ENCODE measurements at regions not wholly inside any gene's neighbourhood (a gene's known extent, or its start where the extent isn't known, plus 50 kb on each side); places are given as distances from the start of the nearest gene placed in this dataset.

DNA sequence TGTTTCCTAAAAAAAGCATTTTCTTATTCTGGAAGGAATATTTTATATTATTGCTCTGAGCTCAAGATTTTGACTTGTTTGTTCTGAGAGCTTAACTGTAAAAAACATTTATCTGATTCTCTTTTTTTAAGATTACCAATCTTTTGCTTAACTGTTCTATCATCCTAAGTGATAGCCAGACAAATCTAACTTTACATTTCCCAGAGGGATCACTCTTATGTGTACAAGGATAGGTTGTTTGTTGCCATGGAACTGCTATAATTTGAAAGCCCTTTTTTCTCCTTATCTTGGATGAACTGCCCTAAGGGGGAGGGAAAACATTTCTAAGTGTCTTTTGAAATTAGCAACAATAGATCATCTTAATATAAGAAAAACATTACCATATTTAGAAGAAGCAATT lies 494.7 kb downstream of the TRAM1L1 start:
- Histone ChIP-seq H3K9ac (ENCODE audit: low read length) (no peak overlapping the region), H2AFZ (ENCODE audit: low read length) (no peak overlapping the region), H3K9me3 (replicated peaks; ENCODE audit: insufficient read depth, low read length) (no peaks in the 10 kb centered on the region), H3K36me3 (replicated peaks; ENCODE audit: insufficient read depth, low read length) (no peaks in the 10 kb centered on the region), H3K27me3 (replicated peaks; ENCODE audit: insufficient read depth, low read length) (no peaks in the 10 kb centered on the region), H3K9me2 (replicated peaks; ENCODE audit: insufficient read depth, low read length) (no peaks in the 10 kb centered on the region), H3F3A (ENCODE audit: insufficient read depth, low read length) (no peaks in the 10 kb centered on the region), H4K20me1 (ENCODE audit: insufficient read depth, low read length) (no peaks in the 10 kb centered on the region), H3K4me1 (ENCODE audit: low read length) (no peaks in the 10 kb centered on the region), H3K27ac (ENCODE audit: low read length) (no peak overlapping the region), H3K4me2 (ENCODE audit: low read depth, low read length) (no peak overlapping the region), H3K79me2 (ENCODE audit: low read length) (no peaks in the 10 kb centered on the region), H3K4me3 (ENCODE audit: low read length) (no peak overlapping the region)
- TF ChIP-seq, protein P1, sequence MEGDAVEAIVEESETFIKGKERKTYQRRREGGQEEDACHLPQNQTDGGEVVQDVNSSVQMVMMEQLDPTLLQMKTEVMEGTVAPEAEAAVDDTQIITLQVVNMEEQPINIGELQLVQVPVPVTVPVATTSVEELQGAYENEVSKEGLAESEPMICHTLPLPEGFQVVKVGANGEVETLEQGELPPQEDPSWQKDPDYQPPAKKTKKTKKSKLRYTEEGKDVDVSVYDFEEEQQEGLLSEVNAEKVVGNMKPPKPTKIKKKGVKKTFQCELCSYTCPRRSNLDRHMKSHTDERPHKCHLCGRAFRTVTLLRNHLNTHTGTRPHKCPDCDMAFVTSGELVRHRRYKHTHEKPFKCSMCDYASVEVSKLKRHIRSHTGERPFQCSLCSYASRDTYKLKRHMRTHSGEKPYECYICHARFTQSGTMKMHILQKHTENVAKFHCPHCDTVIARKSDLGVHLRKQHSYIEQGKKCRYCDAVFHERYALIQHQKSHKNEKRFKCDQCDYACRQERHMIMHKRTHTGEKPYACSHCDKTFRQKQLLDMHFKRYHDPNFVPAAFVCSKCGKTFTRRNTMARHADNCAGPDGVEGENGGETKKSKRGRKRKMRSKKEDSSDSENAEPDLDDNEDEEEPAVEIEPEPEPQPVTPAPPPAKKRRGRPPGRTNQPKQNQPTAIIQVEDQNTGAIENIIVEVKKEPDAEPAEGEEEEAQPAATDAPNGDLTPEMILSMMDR (IDR thresholded peaks at IDR 0.05; ENCODE audit: low read length): no peak
- no peak for TF ChIP-seq EZH2 (optimal IDR thresholded peaks at IDR 0.05; ENCODE audit: low read depth, low read length)
- no peak for TF ChIP-seq EZH2phosphoT487 (IDR thresholded peaks at IDR 0.05; ENCODE audit: low read length)
- DNase-seq: no peak

DNA sequence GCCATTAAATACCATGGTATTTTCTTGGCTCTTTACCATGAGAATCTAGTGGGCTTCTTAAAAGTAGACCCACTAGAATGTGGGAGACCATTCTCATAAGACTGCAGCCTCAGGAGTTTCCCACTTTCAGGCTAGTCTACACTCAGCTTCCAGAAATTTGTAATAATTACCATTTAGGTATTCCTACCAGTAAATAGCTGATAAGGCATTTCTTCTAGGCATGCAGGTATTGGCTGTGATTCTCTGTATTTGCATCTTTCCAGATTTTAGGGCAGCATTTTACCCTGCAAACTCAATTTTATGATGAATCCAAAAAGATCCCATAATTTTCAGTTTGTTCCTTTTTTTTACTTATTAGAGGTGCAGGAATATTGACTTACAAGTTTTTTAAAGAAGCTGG lies 496.6 kb downstream of the TRAM1L1 start:
- no peak for TF ChIP-seq EZH2phosphoT487 (IDR thresholded peaks at IDR 0.05; ENCODE audit: low read length)
- TF ChIP-seq EZH2 (optimal IDR thresholded peaks at IDR 0.05; ENCODE audit: low read depth, low read length): no peak
- TF ChIP-seq, protein P1 (IDR thresholded peaks at IDR 0.05; ENCODE audit: low read length): no peak
- H4K20me1 ChIP-seq (ENCODE audit: insufficient read depth, low read length): no peaks in the 10 kb centered on the region
- no peaks in the 10 kb centered on the region for H3K36me3 ChIP-seq (replicated peaks; ENCODE audit: insufficient read depth, low read length)
- no peak overlapping the region for H3K4me2 ChIP-seq (ENCODE audit: low read depth, low read length)
- no peak for DNase-seq
- H3F3A ChIP-seq (ENCODE audit: insufficient read depth, low read length): no peaks in the 10 kb centered on the region
- no peak overlapping the region for H3K4me3 ChIP-seq (ENCODE audit: low read length)
- H3K27me3 ChIP-seq (replicated peaks; ENCODE audit: insufficient read depth, low read length): no peaks in the 10 kb centered on the region
- no peak overlapping the region for H3K9ac ChIP-seq (ENCODE audit: low read length)
- no peak overlapping the region for H3K27ac ChIP-seq (ENCODE audit: low read length)
- no peaks in the 10 kb centered on the region for H3K4me1 ChIP-seq (ENCODE audit: low read length)
- H3K9me2 ChIP-seq (replicated peaks; ENCODE audit: insufficient read depth, low read length): no peaks in the 10 kb centered on the region
- H3K79me2 ChIP-seq (ENCODE audit: low read length): no peaks in the 10 kb centered on the region
- no peaks in the 10 kb centered on the region for H3K9me3 ChIP-seq (replicated peaks; ENCODE audit: insufficient read depth, low read length)
- H2AFZ ChIP-seq (ENCODE audit: low read length): no peak overlapping the region

DNA sequence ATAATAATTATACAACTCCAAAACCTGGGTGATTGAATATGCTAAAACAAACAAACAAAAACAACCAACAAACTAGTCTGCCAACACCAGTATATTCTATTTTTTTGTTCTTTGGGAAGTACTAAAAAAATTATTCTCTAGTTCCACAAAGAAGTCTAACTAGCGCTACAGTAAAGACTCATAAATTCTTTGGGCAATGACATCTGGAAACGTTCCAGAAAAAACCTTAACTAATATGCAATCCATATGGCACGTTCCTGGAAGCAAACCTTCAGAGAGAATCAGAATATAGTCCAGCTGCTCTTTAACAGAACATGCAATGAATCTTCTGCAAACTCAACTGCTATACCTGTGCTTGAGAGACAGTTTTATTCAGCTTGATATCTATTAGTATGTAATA lies 500.1 kb downstream of the TRAM1L1 start:
- no peak overlapping the region for H2AFZ ChIP-seq (ENCODE audit: low read length)
- TF ChIP-seq, protein P1 (IDR thresholded peaks at IDR 0.05; ENCODE audit: low read length): no peak
- TF ChIP-seq EZH2phosphoT487 (IDR thresholded peaks at IDR 0.05; ENCODE audit: low read length) (no peak), EZH2 (optimal IDR thresholded peaks at IDR 0.05; ENCODE audit: low read depth, low read length) (no peak)
- DNase-seq: no peak

More for the DNA sequence above, 500.1 kb downstream of the TRAM1L1 start:
- Histone ChIP-seq H3K36me3 (replicated peaks; ENCODE audit: insufficient read depth, low read length) (no peaks in the 10 kb centered on the region), H3K9me3 (replicated peaks; ENCODE audit: insufficient read depth, low read length) (no peaks in the 10 kb centered on the region), H3K9me2 (replicated peaks; ENCODE audit: insufficient read depth, low read length) (no peaks in the 10 kb centered on the region), H3K27ac (ENCODE audit: low read length) (no peak overlapping the region), H3K79me2 (ENCODE audit: low read length) (no peaks in the 10 kb centered on the region), H3F3A (ENCODE audit: insufficient read depth, low read length) (no peaks in the 10 kb centered on the region), H3K27me3 (replicated peaks; ENCODE audit: insufficient read depth, low read length) (no peaks in the 10 kb centered on the region), H4K20me1 (ENCODE audit: insufficient read depth, low read length) (no peaks in the 10 kb centered on the region), H3K9ac (ENCODE audit: low read length) (no peak overlapping the region), H3K4me2 (ENCODE audit: low read depth, low read length) (no peak overlapping the region), H3K4me1 (ENCODE audit: low read length) (no peaks in the 10 kb centered on the region), H3K4me3 (ENCODE audit: low read length) (no peak overlapping the region)

All from MM.1S (cell line).